GDM1 (cell line): ENCODE measurements at regions not wholly inside any gene's neighbourhood (a gene's known extent, or its start where the extent isn't known, plus 50 kb on each side); places are given as distances from the start of the nearest gene placed in this dataset.
"Not testable (repeated sequence)": the region's sequence is repeated elsewhere in the genome, so short reads cannot be mapped to it uniquely, and the experiment has no call there.

ENCODE experiments used
- DNase-seq: peaks from one replicate; lab custom pipeline; 2025; lab: John Stamatoyannopoulos, UW

DNA sequence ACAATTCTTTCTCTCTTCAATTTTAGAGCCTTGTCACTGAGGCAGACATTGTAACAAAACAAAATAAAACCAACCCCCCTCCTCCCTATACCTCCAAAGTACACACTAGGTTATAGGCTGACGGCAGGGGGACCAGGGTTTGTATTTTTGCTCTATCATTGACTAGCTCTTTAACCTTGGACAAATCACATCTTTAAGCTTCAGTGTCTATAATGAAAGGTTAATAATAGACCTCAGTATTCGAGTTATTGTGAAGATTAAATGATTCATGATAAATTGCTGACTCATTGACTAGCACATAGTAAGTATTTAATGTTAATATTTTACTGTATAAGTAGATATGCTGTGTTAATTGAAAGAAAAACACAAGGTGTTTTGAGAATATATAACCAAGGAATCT lies 1267.6 kb upstream of the ADGRL2 start:
- no peak for DNase-seq

DNA sequence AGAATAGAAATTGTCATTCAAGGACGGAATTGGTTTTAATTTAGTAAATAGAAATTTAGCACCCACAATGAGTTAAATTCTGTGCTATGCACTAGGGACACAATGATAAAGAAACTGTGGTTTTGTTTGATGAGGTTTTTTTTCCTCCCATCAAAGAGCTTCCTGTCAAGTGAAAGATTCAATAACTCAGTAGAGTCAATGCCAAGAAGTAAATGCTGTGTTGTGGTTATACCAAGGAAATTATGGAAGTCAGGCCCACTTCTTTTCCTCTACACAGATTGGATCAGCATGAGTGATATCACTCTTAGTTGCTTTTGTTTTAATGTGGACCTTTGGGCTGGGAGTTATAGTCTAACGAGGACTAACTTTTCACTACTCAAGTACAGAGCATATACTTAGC lies 1269.6 kb upstream of the ADGRL2 start:
- no peak for DNase-seq

DNA sequence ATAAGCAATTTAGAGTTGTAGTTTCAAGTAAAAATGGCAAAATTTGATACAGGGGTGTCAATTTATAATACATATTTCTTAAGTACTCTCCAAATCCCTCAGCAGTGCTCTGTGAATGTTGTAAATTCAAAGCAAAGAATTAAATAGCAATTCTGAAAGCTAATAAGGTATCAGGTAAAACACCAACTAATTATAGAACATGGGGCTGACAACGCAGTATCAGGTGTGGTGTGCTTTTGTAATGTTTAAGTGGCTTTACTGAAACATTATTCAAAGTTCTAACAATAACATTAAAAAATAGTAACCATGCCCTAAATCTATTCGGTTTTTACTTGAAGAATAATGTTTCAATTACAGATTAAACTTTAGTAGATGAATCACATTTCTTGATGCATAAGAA lies 1271.2 kb upstream of the ADGRL2 start:
- DNase-seq: no peak

DNA sequence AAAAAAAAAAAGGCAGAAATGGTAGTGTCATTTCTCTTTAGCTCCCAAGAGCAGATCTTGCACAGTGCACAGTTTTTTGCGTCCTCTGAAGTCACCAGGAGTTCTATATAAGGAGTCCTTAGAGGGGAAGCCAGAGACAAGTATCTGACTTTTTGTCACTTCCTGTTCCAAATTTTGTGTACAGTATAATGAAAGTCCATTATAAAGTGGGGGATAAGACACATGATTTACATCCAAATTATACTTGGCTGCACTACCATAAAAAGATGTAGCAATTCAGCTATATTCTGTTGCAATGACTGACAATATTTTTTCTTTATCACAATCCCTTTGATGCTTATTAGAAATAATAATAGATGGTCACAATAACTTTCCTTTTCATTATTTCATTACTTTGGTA lies 1276.9 kb upstream of the ADGRL2 start:
- no peak for DNase-seq

DNA sequence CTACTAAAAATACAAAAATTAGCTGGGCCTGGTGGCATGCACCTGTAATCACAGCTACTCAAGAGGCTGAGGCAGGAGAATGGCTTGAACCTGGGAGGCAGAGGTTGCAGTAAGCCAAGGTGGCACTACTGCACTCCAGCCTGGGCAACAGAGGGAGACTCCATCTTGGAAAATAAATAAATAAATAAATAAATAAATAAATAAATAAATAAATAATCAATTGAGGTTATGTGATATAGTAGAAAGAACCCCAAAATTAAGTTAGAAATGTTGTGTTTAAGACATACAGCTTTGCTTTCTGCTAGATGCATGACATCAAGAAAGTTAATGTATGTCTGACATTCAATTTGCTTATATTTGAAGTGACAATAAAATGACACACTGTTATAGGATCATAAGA lies 1277.7 kb upstream of the ADGRL2 start:
- not testable (repeated sequence) for DNase-seq

DNA sequence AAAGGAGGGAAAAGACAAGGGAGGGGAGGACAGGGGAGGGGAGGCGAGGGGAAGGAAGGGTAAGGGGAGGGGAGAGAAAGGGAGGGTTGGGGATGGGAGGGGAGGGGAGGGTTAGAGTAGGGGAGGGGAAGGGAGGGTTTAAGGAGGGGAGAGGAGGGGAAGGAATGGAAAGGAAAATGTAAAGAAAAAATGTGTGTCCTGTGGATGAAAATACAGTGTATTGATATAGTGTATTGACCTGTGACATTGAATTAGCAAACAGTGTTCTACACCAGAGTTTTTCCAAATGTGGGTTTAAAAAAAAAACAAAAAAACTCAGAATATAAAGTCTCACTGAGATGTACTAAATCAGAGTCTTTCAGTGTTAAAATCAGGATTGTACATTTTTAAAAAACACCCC lies 1279.8 kb upstream of the ADGRL2 start:
- no peak for DNase-seq

DNA sequence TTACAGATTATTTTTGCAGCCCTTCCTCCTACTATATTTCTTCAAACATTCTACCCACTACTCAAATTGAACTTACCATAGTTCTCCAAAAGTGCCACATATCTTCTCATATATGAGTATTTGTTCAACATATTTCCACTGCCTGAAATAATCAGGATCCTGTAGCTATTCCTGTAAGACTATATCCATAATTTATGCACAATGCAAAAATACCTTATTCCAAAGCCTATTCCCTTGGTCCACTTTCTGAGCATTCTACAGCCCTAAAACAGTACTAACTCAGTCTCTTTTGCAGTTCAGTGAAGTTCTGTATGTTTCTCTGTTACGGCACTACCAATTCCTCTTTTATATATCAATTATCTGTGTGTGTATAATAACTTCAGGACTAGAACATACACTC lies 1283.7 kb upstream of the ADGRL2 start:
- DNase-seq: no peak

DNA sequence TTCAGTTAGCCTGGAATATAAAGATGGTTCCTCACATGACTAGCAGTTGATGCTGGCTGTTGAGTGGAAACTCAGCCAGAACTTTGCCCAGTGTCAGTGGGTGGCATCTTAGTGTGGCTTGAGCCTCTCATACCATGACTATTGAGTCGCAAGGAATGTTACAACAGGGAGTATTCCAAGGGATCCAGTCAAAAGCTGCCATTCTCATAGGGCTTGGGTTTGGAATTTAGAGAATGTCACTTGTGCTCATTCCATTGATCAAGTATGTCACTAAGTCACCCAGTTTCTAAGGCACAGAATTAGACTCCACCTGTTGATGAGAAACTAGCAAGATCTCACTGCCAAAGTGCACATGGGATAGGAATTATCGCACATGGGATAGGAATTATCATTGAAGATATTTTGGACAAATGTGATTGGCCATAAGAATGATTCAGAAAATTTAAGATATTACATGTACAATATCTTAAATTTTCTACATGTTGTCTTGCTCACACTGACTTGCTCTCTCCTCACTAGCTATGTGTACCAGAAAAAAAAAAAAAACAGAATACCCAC lies 1290.7 kb upstream of the ADGRL2 start:
- DNase-seq: no peak

DNA sequence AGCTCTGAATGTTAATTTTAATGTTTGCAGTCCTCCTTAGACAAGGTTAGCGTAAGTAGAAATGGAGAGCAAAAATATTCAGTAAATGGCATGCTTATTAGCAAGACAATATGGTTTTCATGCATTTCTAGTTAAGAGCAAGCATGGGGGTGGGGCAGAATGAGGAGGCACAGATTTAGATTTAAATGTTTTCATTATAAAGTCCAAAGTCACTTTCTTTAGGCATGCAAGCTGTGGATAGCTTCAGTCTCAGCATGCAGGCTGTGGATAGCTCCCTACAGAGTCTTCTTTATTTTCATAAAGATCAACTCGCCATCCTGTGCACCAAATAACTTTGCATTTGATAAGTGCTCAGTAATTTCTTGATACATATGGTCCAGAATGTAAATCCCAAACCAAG lies 1294.5 kb upstream of the ADGRL2 start:
- no peak for DNase-seq

DNA sequence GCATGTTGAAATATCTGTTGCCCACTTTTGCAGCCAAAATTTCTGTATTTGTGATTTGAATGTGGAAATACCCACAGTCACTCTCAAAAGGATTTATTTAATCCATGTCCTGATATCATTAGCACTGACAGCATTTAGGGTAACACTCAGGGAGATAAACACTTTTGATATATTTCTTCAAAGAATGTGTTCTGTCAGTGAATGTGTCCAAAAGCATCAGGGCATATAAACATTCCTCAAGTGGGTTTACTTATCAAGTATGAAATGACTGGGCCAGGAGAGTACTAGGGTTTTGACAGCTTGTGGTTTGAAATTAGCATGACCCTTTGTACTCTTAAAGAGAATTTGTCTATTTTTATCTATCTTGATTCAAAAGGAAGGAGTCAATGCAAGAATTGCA lies 1302.1 kb upstream of the ADGRL2 start:
- no peak for DNase-seq

DNA sequence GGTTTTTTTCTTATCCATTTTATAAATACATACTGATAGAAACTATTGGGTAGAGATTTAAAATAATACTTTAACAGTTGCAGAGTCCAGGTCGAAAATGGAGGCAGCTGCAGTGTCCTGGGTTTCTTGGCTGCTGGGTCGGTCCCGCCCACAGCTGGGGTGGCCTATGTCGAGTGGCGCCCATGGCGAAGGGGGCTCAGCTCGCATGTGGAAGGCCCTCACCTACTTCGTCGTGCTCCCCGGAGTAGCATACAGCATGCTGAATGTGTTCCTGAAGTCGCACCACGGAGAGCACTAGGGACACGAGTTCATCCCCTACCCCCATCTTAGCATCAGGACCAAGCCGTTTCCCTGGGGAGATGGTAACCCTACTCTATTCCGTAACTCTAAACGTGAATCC lies 1304.9 kb upstream of the ADGRL2 start:
- DNase-seq: no peak

DNA sequence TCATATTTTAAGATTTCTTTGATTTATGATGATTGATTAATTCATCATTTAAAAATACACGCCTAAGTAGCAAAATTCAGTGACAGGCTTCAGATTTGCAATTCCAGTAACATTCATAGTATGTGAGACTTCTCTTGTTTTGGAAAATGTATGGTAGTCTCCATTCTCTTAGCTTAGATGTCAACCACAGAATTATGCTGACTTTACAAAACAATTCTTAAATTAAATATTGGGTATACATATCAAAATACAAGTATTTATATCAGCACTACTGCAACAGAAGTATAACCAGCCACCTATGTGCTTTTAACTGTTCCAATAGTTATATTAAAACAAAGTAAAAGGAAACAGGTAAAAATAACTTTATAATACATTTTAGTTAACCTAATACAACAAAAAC lies 1328.6 kb upstream of the ADGRL2 start:
- no peak for DNase-seq

DNA sequence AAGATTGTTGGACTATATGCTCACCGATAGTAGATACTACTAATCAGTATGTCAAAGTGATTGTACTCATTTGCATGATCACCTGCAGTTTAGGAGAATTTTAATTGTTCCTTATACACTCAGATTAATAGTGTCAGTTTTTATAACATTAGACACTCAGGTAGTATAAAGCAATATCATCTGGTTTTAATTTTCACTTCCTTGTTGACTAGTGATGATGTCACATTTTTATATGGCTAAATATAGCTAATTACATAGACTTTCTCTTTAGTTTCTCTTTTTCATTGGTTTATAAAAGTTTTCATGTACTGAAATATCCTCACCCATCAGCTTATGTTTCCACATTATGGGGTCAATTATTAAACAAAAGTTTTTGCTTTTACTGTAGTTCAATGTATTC lies 1332.4 kb upstream of the ADGRL2 start:
- no peak for DNase-seq

DNA sequence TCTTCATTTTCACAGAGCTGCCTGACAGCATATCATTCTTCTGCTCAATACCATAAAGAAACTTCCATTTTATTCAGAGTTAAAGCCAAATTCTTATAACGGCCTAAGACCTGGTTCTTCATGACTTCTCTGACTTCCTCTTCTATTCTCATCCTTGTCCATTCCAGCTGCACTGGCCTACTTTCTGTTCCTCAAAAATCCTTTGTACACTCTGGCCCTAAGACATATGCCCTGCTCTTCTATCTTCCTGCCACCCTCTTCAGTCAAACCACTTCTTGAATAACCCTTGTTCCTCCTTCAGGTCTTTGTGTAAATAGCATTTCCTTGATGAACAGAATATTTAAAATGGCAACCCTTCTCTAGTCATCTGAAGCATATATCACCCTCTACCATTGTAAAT lies 1338.7 kb upstream of the ADGRL2 start:
- DNase-seq: no peak

DNA sequence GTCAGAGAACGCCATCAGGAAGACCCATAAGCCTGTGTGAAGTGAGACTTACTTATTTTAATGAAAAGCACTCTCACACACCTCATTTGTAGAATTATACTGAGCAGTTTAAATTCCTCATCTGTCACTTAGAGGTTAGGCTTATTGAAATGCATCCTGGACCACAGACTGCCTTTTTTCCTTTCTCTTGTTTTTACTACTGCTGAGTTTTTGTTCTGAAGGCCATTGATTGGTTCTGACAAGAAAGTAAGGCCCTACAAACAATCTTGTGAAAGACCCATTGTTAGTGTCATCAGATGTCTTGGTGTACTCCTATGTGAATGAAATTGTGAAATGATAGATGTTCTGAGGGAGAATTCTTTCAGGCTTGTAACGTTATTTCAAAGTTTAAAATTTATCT lies 1343.3 kb upstream of the ADGRL2 start:
- no peak for DNase-seq

DNA sequence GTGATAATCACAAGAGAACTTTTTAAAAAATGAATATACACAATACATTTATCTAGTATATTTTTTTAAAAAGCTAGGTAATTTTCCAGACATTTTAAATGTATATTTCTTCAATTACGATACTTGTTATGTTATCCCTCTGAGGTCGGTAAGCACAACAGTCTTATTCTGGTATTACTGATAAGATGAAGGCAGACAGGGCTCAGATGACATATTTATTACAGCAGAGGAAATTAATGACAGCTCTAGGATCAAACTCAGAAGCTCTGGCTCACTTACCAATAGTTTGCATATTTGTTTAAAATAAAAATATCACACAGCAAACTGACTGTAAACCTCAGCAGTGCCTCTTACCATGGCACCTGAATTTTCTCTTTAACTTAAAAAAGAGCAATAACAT lies 1347.0 kb upstream of the ADGRL2 start:
- no peak for DNase-seq

DNA sequence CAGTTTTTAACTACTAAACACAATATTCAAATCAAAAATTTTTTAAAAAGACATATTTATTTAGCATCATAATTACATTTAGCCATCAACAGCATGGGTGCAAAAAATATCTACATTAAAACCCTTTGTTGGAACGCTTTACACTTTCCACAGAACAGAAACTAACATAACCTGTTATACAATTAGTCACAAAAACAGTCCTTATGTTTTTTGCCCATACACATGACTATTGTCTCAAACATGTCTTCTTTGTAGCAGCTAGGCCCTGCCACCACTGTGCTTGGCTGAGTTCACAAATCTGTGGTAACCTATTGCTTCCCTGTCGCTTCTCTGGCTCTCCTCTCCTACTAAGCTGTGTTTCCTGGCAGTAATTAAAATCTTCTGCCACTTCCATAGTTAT lies 1350.0 kb upstream of the ADGRL2 start:
- DNase-seq: no peak

DNA sequence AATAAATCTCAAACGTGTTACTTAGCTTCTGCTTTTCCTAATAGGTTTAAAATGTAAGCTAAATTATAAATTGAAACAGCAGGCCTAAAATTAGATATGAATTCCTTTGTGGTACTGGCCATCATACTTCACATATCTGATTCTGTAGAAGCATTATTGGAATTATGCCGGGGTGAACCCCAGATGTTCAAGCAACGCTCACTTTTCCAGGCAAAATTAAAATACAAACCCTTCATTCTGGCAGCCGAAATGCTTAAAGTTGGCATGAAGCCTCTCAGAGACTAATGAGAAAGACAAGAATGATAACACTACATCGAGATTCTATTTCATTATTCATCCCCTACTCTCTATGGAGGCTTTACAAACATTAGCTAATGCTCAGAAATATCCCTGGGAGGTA lies 1352.7 kb upstream of the ADGRL2 start:
- no peak for DNase-seq

DNA sequence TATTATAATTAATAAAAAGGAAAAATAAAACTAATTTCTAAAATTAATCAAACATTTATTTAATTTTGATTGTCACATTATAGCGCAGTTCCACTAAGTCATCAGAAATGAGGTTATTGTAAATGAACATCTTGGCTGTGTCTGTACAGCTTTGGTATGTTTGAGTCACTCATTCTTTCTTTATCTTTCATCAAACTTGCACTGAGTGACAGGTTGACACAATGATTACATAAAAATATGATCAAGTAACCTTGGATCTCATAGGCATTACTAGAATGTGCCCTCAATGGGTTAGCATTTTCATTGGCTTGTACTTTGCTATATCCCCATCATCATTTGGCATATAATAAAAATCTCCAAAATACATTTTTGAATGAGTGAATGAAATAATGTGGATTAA lies 1353.2 kb upstream of the ADGRL2 start:
- no peak for DNase-seq

DNA sequence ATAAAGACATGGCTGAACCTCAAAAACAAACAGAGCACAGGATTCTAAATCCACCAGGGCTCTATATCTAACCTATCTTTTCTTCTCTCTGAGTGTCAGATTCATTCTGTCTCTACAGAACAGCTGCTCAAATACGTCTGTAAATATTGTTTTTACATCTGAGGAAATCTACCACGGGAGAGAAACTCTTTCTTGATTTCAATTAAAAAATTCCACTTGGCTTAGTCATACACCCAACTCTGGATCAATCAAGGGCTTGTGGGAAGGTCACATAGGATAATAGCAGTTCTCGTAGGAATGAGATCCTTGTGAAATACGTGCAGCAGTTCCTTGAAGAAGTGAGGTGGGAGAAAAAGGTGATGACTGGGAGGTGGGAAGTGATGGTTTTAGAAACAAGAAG lies 1355.7 kb upstream of the ADGRL2 start:
- DNase-seq: no peak

DNA sequence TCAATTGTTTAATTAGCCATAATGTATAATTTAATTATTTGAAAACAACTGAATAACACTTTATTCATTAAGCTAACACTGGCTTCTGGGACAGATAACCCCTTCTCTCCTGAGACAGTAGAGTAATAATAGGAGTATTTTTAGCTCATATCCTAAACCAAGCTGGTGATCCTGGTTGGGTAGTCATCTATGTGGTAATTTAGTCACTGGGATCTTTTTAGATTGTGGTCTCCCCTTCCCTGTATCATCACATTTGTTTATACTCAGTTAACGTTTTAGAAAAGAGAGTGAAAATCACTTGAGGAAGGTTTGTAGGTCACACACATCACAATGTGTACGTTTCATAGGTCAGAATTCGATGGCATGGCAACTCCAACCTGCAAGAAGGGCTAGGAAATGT lies 1356.6 kb upstream of the ADGRL2 start:
- no peak for DNase-seq

DNA sequence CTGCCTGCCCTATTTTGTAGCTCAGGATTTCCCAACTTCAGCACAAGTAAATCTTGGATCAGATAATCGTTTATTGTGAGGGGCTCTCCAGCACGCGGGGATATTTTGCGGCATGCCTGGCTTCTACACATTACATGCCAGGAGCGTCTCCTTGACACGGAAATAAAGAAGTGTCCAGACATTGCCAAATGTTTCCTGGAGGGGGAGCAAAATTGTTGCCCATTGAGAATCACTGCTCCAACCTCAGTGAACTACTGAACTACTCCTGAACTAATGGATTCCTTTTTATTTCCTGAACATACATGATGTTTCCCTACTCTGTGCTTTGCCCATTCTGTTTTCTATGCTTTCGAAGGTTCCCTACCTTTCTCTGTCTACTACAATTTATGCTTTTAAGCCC lies 1359.1 kb upstream of the ADGRL2 start:
- no peak for DNase-seq

DNA sequence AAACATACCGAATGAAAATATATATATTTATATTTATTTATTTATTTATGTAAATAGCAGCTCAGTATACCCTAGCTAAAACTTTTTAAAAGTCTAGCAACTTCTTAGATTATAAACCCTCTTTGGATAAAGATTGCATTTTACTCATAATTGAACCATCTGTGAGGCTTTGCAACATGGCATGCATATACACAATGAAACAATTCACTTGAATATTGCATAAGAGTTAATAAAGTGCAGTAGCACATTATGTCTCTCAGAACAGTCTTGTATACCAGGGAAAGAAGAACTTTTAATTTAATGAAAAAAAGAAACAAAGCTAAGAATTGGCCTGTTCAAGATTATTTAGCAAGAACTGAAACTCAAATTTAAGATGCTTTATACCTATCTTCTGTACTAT lies 1363.9 kb upstream of the ADGRL2 start:
- no peak for DNase-seq

DNA sequence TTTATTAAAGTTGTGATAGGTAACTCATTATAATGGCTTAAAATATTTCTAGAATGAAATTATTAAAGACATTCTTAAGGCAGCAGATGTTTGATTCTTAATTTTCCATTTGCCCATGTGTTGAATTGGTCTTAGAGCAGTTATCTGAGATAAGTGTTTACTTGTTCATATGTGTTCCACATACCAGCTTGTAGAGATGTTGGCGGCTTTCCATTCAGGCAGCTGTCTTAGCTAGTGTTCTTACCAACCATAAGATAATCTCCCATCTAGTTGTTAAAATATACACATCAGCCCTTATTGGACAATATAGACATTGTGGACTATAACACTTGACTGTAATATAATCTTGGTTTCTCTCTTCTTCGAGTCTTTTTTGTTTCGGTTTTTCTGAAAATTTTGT lies 1372.9 kb upstream of the ADGRL2 start:
- DNase-seq: no peak

DNA sequence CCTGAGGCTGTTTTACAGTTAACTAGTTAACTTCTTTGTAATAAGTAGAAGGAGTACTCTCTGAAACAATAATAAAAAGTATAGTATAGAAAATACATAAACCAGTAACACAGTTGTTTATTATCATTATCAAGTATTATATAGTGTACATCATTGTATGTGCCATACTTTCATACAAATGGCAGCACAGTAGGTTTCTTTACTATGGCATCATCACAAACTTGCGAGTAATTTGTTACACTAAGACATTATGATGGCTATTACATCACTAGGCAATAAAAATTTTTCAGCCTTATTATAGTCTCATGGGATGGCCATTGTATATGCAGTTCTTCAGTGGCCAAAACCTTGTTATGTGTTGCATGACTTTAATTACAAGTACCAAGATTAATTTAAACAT lies 1376.5 kb upstream of the ADGRL2 start:
- no peak for DNase-seq
